Heart left ventricle (tissue), 16 donors: ENCODE measurements at regions not wholly inside any gene's neighbourhood (a gene's known extent, or its start where the extent isn't known, plus 50 kb on each side); places are given as distances from the start of the nearest gene placed in this dataset.

ENCODE experiments used
- ATAC-seq, 4 donors: fragments of 200-7000 bp; cut with Tn5 transposase; one replicate each; pipeline ENCODE4 v1.9.1; 2020 to 2022; ENCODE audit warnings: moderate library complexity in 4 of 4, mild to moderate bottlenecking in 3 of 4, moderate number of reproducible peaks in 1 of 4
- DNase-seq, 5 donors: peaks; one replicate each; pipeline ENCODE4 v3.0.0-alpha.2; 2020
- H3K27ac ChIP-seq, 12 donors: fragments of 200-600 bp; sonication (generic) in 4 of 12; one replicate each; pipeline versions ENCODE4 v1.5.0 to v1.8.0; 2016 to 2022; ENCODE audit warnings: mild to moderate bottlenecking in 2 of 12
- H3K27me3 ChIP-seq, 9 donors: fragments of 200-600 bp; sonication (generic) in 2 of 9; one replicate each; pipeline versions ENCODE4 v1.5.1 to v1.8.0; 2016 to 2022; ENCODE audit warnings: mild to moderate bottlenecking in 3 of 9
- H3K36me3 ChIP-seq, 9 donors: fragments of 200-600 bp; sonication (generic) in 2 of 9; one replicate each; pipeline versions ENCODE4 v1.5.0 to v1.8.0; 2018 to 2022; ENCODE audit warnings: mild to moderate bottlenecking in 2 of 9
- H3K4me1 ChIP-seq, 12 donors: fragments of 200-600 bp; sonication (generic) in 4 of 12; one replicate each; pipeline versions ENCODE4 v1.5.0 to v1.8.0; 2016 to 2022; ENCODE audit warnings: mild to moderate bottlenecking in 3 of 12
- H3K4me3 ChIP-seq, 12 donors: fragments of 200-600 bp; sonication (generic) in 4 of 12; one replicate each; pipeline versions ENCODE4 v1.5.0 to v1.8.0; 2017 to 2022; ENCODE audit warnings: mild to moderate bottlenecking in 9 of 12, moderate library complexity in 4 of 12
- H3K9me3 ChIP-seq, 12 donors: fragments of 200-600 bp; sonication (generic) in 4 of 12; one replicate each; pipeline versions ENCODE4 v1.5.0 to v1.8.0; 2016 to 2022; ENCODE audit warnings: mild to moderate bottlenecking in 1 of 12
- POLR2A ChIP-seq, 2 donors: fragments of 450-650 bp; IDR thresholded peaks; one replicate each; pipeline ENCODE4 v1.6.1; 2017; ENCODE audit warnings: antibody characterized with exemption in 2 of 2, mild to moderate bottlenecking in 2 of 2, moderate library complexity in 2 of 2
- WGBS, 4 donors: extraction: QIAGEN DNeasy Blood & Tissue Kit in 2 of 4; methylation state at CpG; one replicate each; pipeline versions ENCODE4 v1.1.5 to v1.1.7; 2013 to 2018; 5-methylcytosine and 5-hydroxymethylcytosine counted together
- intact Hi-C, 10 donors: fragments of 100-400 bp; cut with DNase I; formaldehyde crosslinking; loops; one replicate each; pipeline versions ENCODE4 v1.11.1 to v1.14.2; 2022
- TF ChIP-seq, protein P1 (sequence below), 12 donors: fragments of 200-600 bp; sonication (generic) in 4 of 12; IDR thresholded peaks; one replicate each; pipeline versions ENCODE4 v1.5.0 to v1.8.0; 2018 to 2022; ENCODE audit warnings: antibody characterized with exemption in 12 of 12, mild to moderate bottlenecking in 5 of 12
- donor health status: ischemic (EF 13 %, LVEDD 7.1; RV severe dilation, severe dysfunction).
- donor health status: healthy with polysubstance abuse.
- donor health status: DM: no; HTN: yes; CAD: no.
- donor health status: DM: no; HTN: no; CAD: no.
- donor health status: ischemic (EF 25% LVEDD 6.9; RV normal size, moderate dysfunction).
- donor health status: ischemic (EF 25% LVEDD 5.7; RV mildly dilated, moderate dysfunction).
- donor health status: healthy.
- donor health status: DM: yes; HTN: yes; CAD: no.
- donor health status: ischemic (EF 35%, LVEDD 5.7; RV mildly dilated, moderate dysfunction).
- donor health status: nonischemic (EF 11% LVEDD 7.7; RV severe dilation, severe dysfunction).
- donor health status: DM: yes; HTN: yes; CAD: no.
- donor health status: PGD.
- donor health status: ischemic (EF 29% LVEDD 5.4; RV normal size, mild dysfunction).
- donor health status: nonischemic (EF 23%, LVEDD 6.1; RV moderate dilation, normal function).

GRCh38 chr1:230518511-230518910 lies 92.4 kb upstream of the PGBD5 start:
- H3K4me3 ChIP-seq, result no peak overlapping the region
- no peak overlapping the region for H3K27ac ChIP-seq
- no peak for TF ChIP-seq POLR2A (IDR thresholded peaks at IDR 0.05)
- TF ChIP-seq, protein P1, sequence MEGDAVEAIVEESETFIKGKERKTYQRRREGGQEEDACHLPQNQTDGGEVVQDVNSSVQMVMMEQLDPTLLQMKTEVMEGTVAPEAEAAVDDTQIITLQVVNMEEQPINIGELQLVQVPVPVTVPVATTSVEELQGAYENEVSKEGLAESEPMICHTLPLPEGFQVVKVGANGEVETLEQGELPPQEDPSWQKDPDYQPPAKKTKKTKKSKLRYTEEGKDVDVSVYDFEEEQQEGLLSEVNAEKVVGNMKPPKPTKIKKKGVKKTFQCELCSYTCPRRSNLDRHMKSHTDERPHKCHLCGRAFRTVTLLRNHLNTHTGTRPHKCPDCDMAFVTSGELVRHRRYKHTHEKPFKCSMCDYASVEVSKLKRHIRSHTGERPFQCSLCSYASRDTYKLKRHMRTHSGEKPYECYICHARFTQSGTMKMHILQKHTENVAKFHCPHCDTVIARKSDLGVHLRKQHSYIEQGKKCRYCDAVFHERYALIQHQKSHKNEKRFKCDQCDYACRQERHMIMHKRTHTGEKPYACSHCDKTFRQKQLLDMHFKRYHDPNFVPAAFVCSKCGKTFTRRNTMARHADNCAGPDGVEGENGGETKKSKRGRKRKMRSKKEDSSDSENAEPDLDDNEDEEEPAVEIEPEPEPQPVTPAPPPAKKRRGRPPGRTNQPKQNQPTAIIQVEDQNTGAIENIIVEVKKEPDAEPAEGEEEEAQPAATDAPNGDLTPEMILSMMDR (IDR thresholded peaks at IDR 0.05), result no peak
- H3K36me3 ChIP-seq, result no peaks in the 10 kb centered on the region
- intact Hi-C loops, result no loop called here
- no peak for DNase-seq
- 64 to 71% (median 69%) methylated on average over 5 of the region's 5 CpGs for WGBS, 4 donors
- H3K9me3 ChIP-seq, result no peaks in the 10 kb centered on the region
- peaks cover 0 to 17% (median 0%) of the 10 kb centered on the region in 12 donors for H3K4me1 ChIP-seq
- peaks cover 0 to 3% (median 0%) of the 10 kb centered on the region in 9 donors for H3K27me3 ChIP-seq
- no peak for ATAC-seq

DNA sequence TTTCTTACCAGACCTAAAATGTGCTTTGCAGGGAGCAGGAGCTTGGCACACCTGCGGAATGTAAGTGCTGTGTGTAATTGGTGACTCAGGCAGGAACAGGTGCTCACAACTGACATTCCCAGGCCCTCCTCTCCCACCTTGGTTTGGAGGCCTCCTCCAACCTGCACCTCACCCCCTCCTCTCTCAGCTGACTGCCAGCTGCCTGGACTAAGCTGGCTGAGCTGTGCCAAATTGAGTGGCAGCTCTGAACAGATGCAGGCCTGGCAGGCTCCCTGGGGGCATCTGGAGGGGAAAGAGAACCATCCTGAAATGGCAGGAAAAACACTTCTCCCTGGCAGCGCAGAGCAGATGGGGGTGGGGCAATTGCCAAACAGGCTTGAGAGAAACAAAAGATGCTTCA lies 91.7 kb upstream of the PGBD5 start:
- H3K4me3 ChIP-seq, result no peak overlapping the region
- DNase-seq, result peak in 1 of 5 donors; percentile 36
- H3K27ac ChIP-seq, result peak overlapping the region in 1 of 12 donors; percentile 24
- ATAC-seq, result peak in 3 of 4 donors; percentile 46 to 67 (median 56)
- intact Hi-C loops, result no loop called here
- H3K4me1 ChIP-seq, result peaks cover 0 to 17% (median 0%) of the 10 kb centered on the region in 12 donors
- H3K9me3 ChIP-seq, result no peaks in the 10 kb centered on the region
- peaks cover 0 to 3% (median 0%) of the 10 kb centered on the region in 9 donors for H3K27me3 ChIP-seq
- H3K36me3 ChIP-seq, result no peaks in the 10 kb centered on the region
- 71 to 84% (median 77%) methylated on average over 2 of the region's 2 CpGs for WGBS, 4 donors
- TF ChIP-seq, protein P1 (IDR thresholded peaks at IDR 0.05), result no peak
- no peak for TF ChIP-seq POLR2A (IDR thresholded peaks at IDR 0.05)

DNA sequence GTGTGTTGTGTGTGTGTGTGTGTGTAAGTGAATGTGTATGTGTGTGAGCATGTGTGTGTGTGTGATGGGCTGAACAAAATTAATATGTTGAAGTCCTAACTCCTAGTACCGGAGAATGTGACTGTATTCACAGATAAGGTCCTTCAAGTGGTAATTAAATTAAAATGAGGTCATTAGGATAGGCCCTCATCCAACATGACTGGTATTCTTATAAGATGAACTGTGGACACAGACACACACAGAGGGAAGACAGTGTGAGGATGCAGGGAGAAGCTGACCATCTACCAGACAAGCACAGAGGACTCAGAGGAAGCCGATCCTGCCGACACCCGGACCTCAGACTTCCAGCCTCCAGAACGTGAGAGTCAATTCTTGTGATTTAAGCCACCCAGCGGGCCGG lies 91.2 kb upstream of the PGBD5 start:
- TF ChIP-seq POLR2A (IDR thresholded peaks at IDR 0.05), result no peak
- TF ChIP-seq, protein P1 (IDR thresholded peaks at IDR 0.05), result no peak
- H3K27me3 ChIP-seq, result peaks cover 0 to 3% (median 0%) of the 10 kb centered on the region in 9 donors
- H3K36me3 ChIP-seq, result no peaks in the 10 kb centered on the region
- ATAC-seq (peak; percentile 42 to 69 (median 54)), DNase-seq (no peak)
- H3K4me1 ChIP-seq, result peaks cover 0 to 17% (median 0%) of the 10 kb centered on the region in 12 donors
- no peaks in the 10 kb centered on the region for H3K9me3 ChIP-seq
- intact Hi-C loops, result no loop called here
- H3K27ac ChIP-seq, result peak overlapping the region in 2 of 12 donors; percentile 21 to 24
- WGBS, 4 donors, result 45 to 69% (median 55%) methylated on average over 7 of the region's 7 CpGs
- H3K4me3 ChIP-seq, result no peak overlapping the region

DNA sequence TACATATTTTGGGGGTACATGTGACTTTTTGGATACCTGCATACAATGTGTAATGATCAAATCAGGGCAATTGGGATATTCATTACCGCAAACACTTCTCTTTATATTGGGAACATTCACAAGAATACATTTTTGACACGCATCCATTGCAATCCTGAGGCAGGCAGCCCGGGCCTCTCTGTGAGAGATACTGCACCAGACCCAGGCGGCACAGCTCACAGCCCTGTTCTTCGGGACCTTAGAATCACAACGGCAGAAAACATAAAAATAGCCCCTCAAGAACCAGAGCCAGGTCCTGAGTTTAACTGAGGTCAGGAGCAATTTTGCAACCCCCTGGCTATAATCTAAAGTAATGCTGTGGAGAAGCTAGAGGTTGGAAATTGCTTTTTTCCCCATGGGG lies 90.8 kb upstream of the PGBD5 start:
- DNase-seq (peak in 3 of 5 donors; percentile 13 to 41 (median 27)), ATAC-seq (peak; percentile 74 to 81 (median 80))
- no peak for TF ChIP-seq POLR2A (IDR thresholded peaks at IDR 0.05)
- TF ChIP-seq, protein P1 (IDR thresholded peaks at IDR 0.05), result no peak
- Histone ChIP-seq H3K4me3 (no peak overlapping the region), H3K27me3 (peaks cover 0 to 3% (median 0%) of the 10 kb centered on the region in 9 donors), H3K36me3 (no peaks in the 10 kb centered on the region), H3K27ac (peak overlapping the region in 2 of 12 donors; percentile 19 to 21), H3K9me3 (no peaks in the 10 kb centered on the region), H3K4me1 (peaks cover 0 to 17% (median 0%) of the 10 kb centered on the region in 12 donors)
- 42 to 62% (median 47%) methylated on average over 6 of the region's 6 CpGs for WGBS, 4 donors
- intact Hi-C loops, result no loop called here
